H1 (cell line): ENCODE measurements at regions not wholly inside any gene's neighbourhood (a gene's known extent, or its start where the extent isn't known, plus 50 kb on each side); places are given as distances from the start of the nearest gene placed in this dataset.
A peak's percentile ranks its signal among the peaks of the same experiment; 100 is the strongest.

Source experiments
- CTCF ChIA-PET: fragments of 300-600 bp; sonication (Branson Sonifier 250); formaldehyde crosslinking; loops from one replicate; lab custom pipeline; 2021; ENCODE audit not compliant: partially characterized antibody; lab: Charles Lee
- POLR2A ChIA-PET: fragments of 300-600 bp; sonication (Branson Sonifier 250); formaldehyde crosslinking; loops from one replicate; lab custom pipeline; 2021; ENCODE audit warnings: inconsistent platforms; ENCODE audit not compliant: partially characterized antibody; lab: Charles Lee
- DNase-seq, 2 experiments: peaks; one replicate each; pipeline versions ENCODE4 v3.0.0 to v3.0.0-alpha.2; 2010 to 2022; ENCODE audit warnings: low spot score in 2 of 2, low read depth in 1 of 2, mixed read lengths in 1 of 2
- FAIRE-seq: peaks from 2 replicates; lab custom pipeline; 2011; peaks lifted over from hg19 to GRCh38; lab: Jason Lieb, UNC
- H2AFZ ChIP-seq: 2 replicates; pipeline ENCODE4 v1.8.1; 2012; ENCODE audit warnings: low read length, inconsistent platforms
- H2AK5ac ChIP-seq: 2 replicates; pipeline ENCODE4 v1.6.1; 2013; ENCODE audit warnings: low read depth, low read length
- H2BK120ac ChIP-seq: replicated peaks from 2 replicates; pipeline ENCODE3; 2013; ENCODE audit warnings: low read depth, low read length, inconsistent platforms
- H2BK12ac ChIP-seq: 2 replicates; pipeline ENCODE4 v1.6.1; 2013; ENCODE audit warnings: low read depth, low read length
- H2BK15ac ChIP-seq: 2 replicates; pipeline ENCODE4 v1.6.1; 2013; ENCODE audit warnings: low read length
- H2BK20ac ChIP-seq: 2 replicates; pipeline ENCODE4 v1.6.1; 2013; ENCODE audit warnings: low read length
- H2BK5ac ChIP-seq: 2 replicates; pipeline ENCODE4 v1.6.1; 2013; ENCODE audit warnings: low read depth, low read length
- H3K14ac ChIP-seq: 2 replicates; pipeline ENCODE4 v1.6.1; 2013; ENCODE audit warnings: inconsistent platforms; ENCODE audit not compliant: insufficient read length
- H3K18ac ChIP-seq: 2 replicates; pipeline ENCODE4 v1.6.1; 2013; ENCODE audit warnings: low read length; ENCODE audit errors: extremely low read depth
- H3K23ac ChIP-seq: 2 replicates; pipeline ENCODE4 v1.6.1; 2013; ENCODE audit warnings: inconsistent platforms; ENCODE audit not compliant: insufficient read length
- H3K23me2 ChIP-seq: 2 replicates; pipeline ENCODE4 v1.6.1; 2013; ENCODE audit warnings: low read depth, low read length
- H3K27ac ChIP-seq: 2 replicates; pipeline ENCODE4 v1.6.1; 2011; ENCODE audit warnings: low read depth, low read length, inconsistent platforms
- H3K27me3 ChIP-seq, 4 experiments: replicated peaks in 1 of 4; 1 replicate in 1 of 4; 2 replicates in 3 of 4; pipeline versions ENCODE4 v1.6.1 to v1.8.1; 2011 to 2013; ENCODE audit warnings: low read length in 3 of 4, mild to moderate bottlenecking in 3 of 4, inconsistent platforms in 2 of 4, mixed read lengths in 2 of 4, moderate library complexity in 1 of 4; ENCODE audit not compliant: control insufficient read depth in 3 of 4, insufficient read depth in 3 of 4; ENCODE audit errors: extremely low read depth in 1 of 4
- H3K36me3 ChIP-seq, 4 experiments: 2 replicates each; pipeline versions ENCODE4 v1.6.1 to v1.8.1; 2011 to 2013; ENCODE audit warnings: mild to moderate bottlenecking in 4 of 4, low read length in 3 of 4, moderate library complexity in 2 of 4, control low read depth in 1 of 4, inconsistent platforms in 1 of 4; ENCODE audit not compliant: insufficient read depth in 4 of 4, control insufficient read depth in 2 of 4
- H3K4ac ChIP-seq: replicated peaks from 2 replicates; pipeline ENCODE3; 2013; ENCODE audit warnings: low read length, low read depth, mixed read lengths, inconsistent platforms; ENCODE audit not compliant: insufficient read length
- H3K4me1 ChIP-seq, 4 experiments: replicated peaks in 1 of 4; 1 replicate in 1 of 4; 2 replicates in 3 of 4; pipeline versions ENCODE4 v1.6.1 to v1.8.1; 2011 to 2013; ENCODE audit warnings: low read length in 3 of 4, inconsistent platforms in 2 of 4, mixed read lengths in 1 of 4; ENCODE audit not compliant: insufficient read depth in 4 of 4, control insufficient read depth in 3 of 4
- H3K4me2 ChIP-seq, 2 experiments: 2 replicates each; pipeline versions ENCODE4 v1.6.1 to v1.8.1; 2011 to 2013; ENCODE audit warnings: low read depth in 2 of 2, low read length in 2 of 2, control low read depth in 1 of 2, inconsistent platforms in 1 of 2, mild to moderate bottlenecking in 1 of 2; ENCODE audit not compliant: insufficient read depth in 1 of 2
- H3K4me3 ChIP-seq, 4 experiments: fragments of 200-600, 300-600 bp in 1 of 4; sonication (generic), shearing (Covaris generic), sonication (Bioruptor Twin) in 1 of 4; 2 replicates each; pipeline versions ENCODE4 v1.5.1 to v1.8.1; 2011 to 2016; ENCODE audit warnings: low read length in 4 of 4, low read depth in 3 of 4, control low read depth in 2 of 4, inconsistent platforms in 2 of 4, mild to moderate bottlenecking in 2 of 4, mixed read lengths in 1 of 4, moderate library complexity in 1 of 4; ENCODE audit not compliant: insufficient read depth in 2 of 4; ENCODE audit errors: extremely low read depth in 1 of 4
- H3K56ac ChIP-seq: replicated peaks from 2 replicates; pipeline ENCODE3; 2013; ENCODE audit warnings: low read depth, mild to moderate bottlenecking, mixed read lengths, low read length, inconsistent platforms; ENCODE audit not compliant: insufficient read length
- H3K79me1 ChIP-seq: 2 replicates; pipeline ENCODE4 v1.6.1; 2013; ENCODE audit warnings: low read depth, low read length, control low read depth
- H3K79me2 ChIP-seq, 2 experiments: 2 replicates each; pipeline versions ENCODE4 v1.6.1 to v1.8.1; 2012 to 2013; ENCODE audit warnings: low read length in 2 of 2, mild to moderate bottlenecking in 2 of 2, inconsistent platforms in 1 of 2; ENCODE audit not compliant: insufficient read depth in 2 of 2, control insufficient read depth in 1 of 2
- H3K9ac ChIP-seq, 4 experiments: replicated peaks in 1 of 4; 1 replicate in 1 of 4; 2 replicates in 3 of 4; pipeline versions ENCODE4 v1.6.1 to v1.8.1; 2011 to 2013; ENCODE audit warnings: low read depth in 3 of 4, low read length in 3 of 4, control low read depth in 2 of 4, mild to moderate bottlenecking in 2 of 4, moderate library complexity in 2 of 4, inconsistent platforms in 1 of 4; ENCODE audit errors: extremely low read depth in 1 of 4
- H3K9me3 ChIP-seq, 2 experiments: 2 replicates each; pipeline versions ENCODE4 v1.6.1 to v1.8.1; 2012 to 2013; ENCODE audit warnings: mild to moderate bottlenecking in 2 of 2, moderate library complexity in 2 of 2, control low read depth in 1 of 2, inconsistent platforms in 1 of 2, low read depth in 1 of 2, low read length in 1 of 2, mixed read lengths in 1 of 2; ENCODE audit not compliant: insufficient read depth in 2 of 2
- H4K20me1 ChIP-seq, 2 experiments: replicated peaks in 1 of 2; 2 replicates each; pipeline versions ENCODE3 to v1.8.1; 2011 to 2013; ENCODE audit warnings: inconsistent platforms in 2 of 2, low read length in 2 of 2, mild to moderate bottlenecking in 1 of 2; ENCODE audit not compliant: insufficient read depth in 2 of 2, control insufficient read depth in 1 of 2
- H4K5ac ChIP-seq: 2 replicates; pipeline ENCODE4 v1.6.1; 2013; ENCODE audit warnings: low read length, low read depth, mixed read lengths, inconsistent platforms; ENCODE audit not compliant: insufficient read length
- H4K8ac ChIP-seq: 2 replicates; pipeline ENCODE4 v1.8.0; 2013; ENCODE audit warnings: mild to moderate bottlenecking, moderate library complexity, low read length, inconsistent platforms; ENCODE audit not compliant: insufficient read depth; ENCODE audit errors: extremely low read depth
- H4K91ac ChIP-seq: replicated peaks from 2 replicates; pipeline ENCODE3; 2013; ENCODE audit warnings: low read length, mixed read lengths, inconsistent platforms; ENCODE audit not compliant: insufficient read length
- ATF2 ChIP-seq: IDR thresholded peaks from 2 replicates; pipeline ENCODE4 v1.6.1; 2012; ENCODE audit warnings: low read length, inconsistent platforms
- BCL11A ChIP-seq, 2 experiments: IDR thresholded peaks; one replicate each; pipeline ENCODE4 v1.6.1; 2011; ENCODE audit warnings: low read depth in 2 of 2, low read length in 2 of 2, mild to moderate bottlenecking in 2 of 2
- CBX8 ChIP-seq: fragments of 300-800, 300-1000 bp; sonication (generic); IDR thresholded peaks from 2 replicates; pipeline ENCODE4 v1.7.1; 2016; ENCODE audit warnings: low read depth, low read length, borderline replicate concordance
- HDAC6 ChIP-seq: IDR thresholded peaks from one replicate; pipeline ENCODE4 v1.7.1; 2012; ENCODE audit warnings: low read depth, mild to moderate bottlenecking, inconsistent platforms, low read length, moderate library complexity
- KDM4A ChIP-seq: IDR thresholded peaks from one replicate; pipeline ENCODE4 v1.7.1; 2012; ENCODE audit warnings: low read depth, mild to moderate bottlenecking, moderate library complexity, low read length, inconsistent platforms; ENCODE audit not compliant: severe bottlenecking
- MAX ChIP-seq: IDR thresholded peaks from 2 replicates; pipeline ENCODE4 v1.6.1; 2012; ENCODE audit warnings: inconsistent platforms
- NANOG ChIP-seq: IDR thresholded peaks from 2 replicates; pipeline ENCODE4 v1.6.1; 2011; ENCODE audit warnings: low read length, low read depth, mild to moderate bottlenecking, inconsistent platforms; ENCODE audit not compliant: insufficient read depth, poor library complexity, severe bottlenecking
- RNF2 ChIP-seq: fragments of 200-900, 300-1000 bp; sonication (generic); IDR thresholded peaks from 2 replicates; pipeline ENCODE4 v1.7.1; 2016; ENCODE audit warnings: borderline replicate concordance, low read depth, mild to moderate bottlenecking, antibody characterized with exemption, low read length; ENCODE audit not compliant: poor library complexity, severe bottlenecking; ENCODE audit errors: missing control alignments
- SP1 ChIP-seq: IDR thresholded peaks from 2 replicates; pipeline ENCODE4 v1.6.1; 2011; ENCODE audit warnings: low read depth, low read length
- SP2 ChIP-seq: IDR thresholded peaks from 2 replicates; pipeline ENCODE4 v1.6.1; 2012; ENCODE audit warnings: mild to moderate bottlenecking, low read length, inconsistent platforms
- TAF1 ChIP-seq: IDR thresholded peaks from 2 replicates; pipeline ENCODE4 v1.6.1; 2011; ENCODE audit warnings: mild to moderate bottlenecking, low read depth, low read length
- TAF7 ChIP-seq: optimal IDR thresholded peaks from 2 replicates; pipeline ENCODE3; 2011; ENCODE audit warnings: low read depth, mild to moderate bottlenecking, inconsistent platforms, low read length, moderate library complexity, borderline replicate concordance
- WGBS, 2 experiments: shearing (Covaris generic) in 1 of 2; methylation state at CpG; one replicate each; pipeline versions ENCODE4 v1.1.6 to v1.1.7; 2013 to 2015; ENCODE audit warnings: low lambda C conversion rate in 2 of 2, mixed read lengths in 2 of 2, inconsistent platforms in 1 of 2, low coverage in 1 of 2, missing lambda C conversion rate in 1 of 2; ENCODE audit not compliant: insufficient replicate concordance in 2 of 2, insufficient coverage in 1 of 2, insufficient read length in 1 of 2; ENCODE audit errors: extremely low coverage in 1 of 2, missing lambda C conversion rate in 1 of 2; 5-methylcytosine and 5-hydroxymethylcytosine counted together

GRCh38 chr1:58307431-58307830 lies 239.1 kb downstream of the OMA1 start:
- Histone ChIP-seq H2BK5ac (no peak overlapping the region), H3K14ac (no peak overlapping the region), H4K8ac (no peak overlapping the region), H3K18ac (0 out of 2 replicates have a peak overlapping the region, but pooled peaks have one; percentile 6), H2BK20ac (no peak overlapping the region), H3K4ac (no peak overlapping the region), H2BK15ac (peak overlapping the region; percentile 32; the same call in 1 of the 2 replicates), H3K79me2 (no peaks in the 10 kb centered on the region), H3K9me3 (no peaks in the 10 kb centered on the region), H3K36me3 (no peaks in the 10 kb centered on the region), H2AFZ (no peak overlapping the region), H3K56ac (no peak overlapping the region), H3K23ac (no peak overlapping the region), H4K5ac (no peak overlapping the region), H2AK5ac (no peak overlapping the region), H3K27ac (no peak overlapping the region), H3K27me3 (no peaks in the 10 kb centered on the region), H4K20me1 (no peaks in the 10 kb centered on the region), H2BK12ac (no peak overlapping the region; the same call in 1 of the 2 replicates), H3K23me2 (no peaks in the 10 kb centered on the region), H3K79me1 (no peaks in the 10 kb centered on the region), H3K4me3 (no peak overlapping the region), H4K91ac (no peak overlapping the region), H3K4me1 (peaks cover 4 to 14% (median 8%) of the 10 kb centered on the region in 4 experiments; a peak in 4 of 7 replicates), H3K4me2 (peak overlapping the region in 1 of 2 experiments; percentile 27; a peak in 1 of 4 replicates), H3K9ac (no peak overlapping the region), H2BK120ac (no peak overlapping the region)
- FAIRE-seq: no peak
- POLR2A ChIA-PET: interaction anchor here (1.1 kb wide), 1 partner anchor 11 kb away, joined by 3 read pairs; no protein-coding TSS in a partner anchor
- CTCF ChIA-PET: interaction anchor here (0.7 kb wide), 1 partner anchor 14 kb away, joined by 3 read pairs; no protein-coding TSS in a partner anchor
- DNase-seq: no peak
- 92% methylated on average over 1 of the region's 1 CpG; no CpG with 5 or more reads in 1 of the 2 experiments for WGBS, 2 experiments
- no peak for TF ChIP-seq KDM4A
- TF ChIP-seq TAF1: no peak
- TF ChIP-seq SP2: no peak
- no peak for TF ChIP-seq BCL11A (IDR thresholded peaks at IDR 0.05; ENCODE audit: low read depth in 2 of 2, low read length in 2 of 2)
- TF ChIP-seq ATF2: no peak
- no peak for TF ChIP-seq MAX
- TF ChIP-seq CBX8: no peak
- TF ChIP-seq SP1: no peak
- no peak for TF ChIP-seq RNF2
- no peak for TF ChIP-seq HDAC6
- no peak for TF ChIP-seq NANOG
- TF ChIP-seq TAF7: no peak
